GM20000 (cell line): ENCODE measurements at regions not wholly inside any gene's neighbourhood (a gene's known extent, or its start where the extent isn't known, plus 50 kb on each side); places are given as distances from the start of the nearest gene placed in this dataset.

Experiments used
- DNase-seq: peaks from one replicate; pipeline ENCODE4 v3.0.0; 2012; ENCODE audit warnings: low spot score
- CTCF ChIP-seq: IDR thresholded peaks from 2 replicates; pipeline ENCODE4 v1.5.1; 2012; ENCODE audit warnings: mild to moderate bottlenecking, control low read depth; ENCODE audit errors: extremely low read depth, missing control alignments

- no peak for DNase-seq
- no peak for TF ChIP-seq CTCF
Observed at GRCh38 chr9:12502520-12502919, 190.7 kb upstream of the TYRP1 start.

- DNase-seq: no peak
- no peak for TF ChIP-seq CTCF
Observed at GRCh38 chr9:12503606-12504122, 189.5 kb upstream of the TYRP1 start.

DNA sequence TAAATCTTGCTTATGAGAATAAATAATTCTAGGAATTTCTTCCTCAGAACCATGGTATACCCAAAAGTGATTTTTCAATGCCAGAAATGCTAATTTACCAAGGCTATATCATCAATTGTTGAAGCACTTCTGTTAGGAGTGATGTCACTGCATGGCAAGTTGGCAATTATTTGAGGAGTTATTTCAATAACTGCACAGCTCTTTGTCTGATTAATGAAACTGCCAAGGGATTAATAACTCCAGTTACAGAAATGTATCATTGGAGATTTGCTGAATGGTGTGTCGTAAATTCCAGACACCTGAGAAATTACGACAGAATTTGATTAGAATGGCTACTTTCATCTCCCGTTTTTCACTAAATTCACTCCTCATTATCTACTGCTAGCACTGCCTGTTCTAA lies 182.6 kb upstream of the TYRP1 start:
- TF ChIP-seq CTCF: no peak
- DNase-seq: no peak

DNA sequence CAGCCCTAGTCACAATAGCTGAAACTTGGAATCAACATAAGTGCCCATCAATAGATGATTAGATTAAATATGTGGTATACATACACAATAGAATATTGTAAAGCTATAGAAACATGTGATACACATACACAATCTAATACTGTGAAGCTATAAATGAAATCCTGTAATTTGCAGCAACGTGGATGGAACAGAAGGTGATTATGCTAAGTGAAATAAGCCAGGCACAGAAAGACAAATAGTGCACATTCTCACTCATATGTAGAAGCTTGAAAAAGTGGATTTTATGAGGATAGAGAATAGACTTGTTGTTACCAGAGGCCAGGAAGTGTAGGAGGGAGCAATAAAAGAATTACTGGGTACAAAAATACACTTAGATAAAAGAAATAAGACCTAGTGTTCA lies 181.5 kb upstream of the TYRP1 start:
- no peak for DNase-seq
- TF ChIP-seq CTCF: no peak

GRCh38 chr9:12516031-12516430 lies 177.2 kb upstream of the TYRP1 start:
- DNase-seq: no peak
- TF ChIP-seq CTCF: no peak

GRCh38 chr9:12516573-12516972 lies 176.6 kb upstream of the TYRP1 start:
- no peak for TF ChIP-seq CTCF
- no peak for DNase-seq

GRCh38 chr9:12538842-12539579 lies 154.2 kb upstream of the TYRP1 start:
- no peak for TF ChIP-seq CTCF
- DNase-seq: no peak
